ES-I3 (cell line): ENCODE measurements at regions not wholly inside any gene's neighbourhood (a gene's known extent, or its start where the extent isn't known, plus 50 kb on each side); places are given as distances from the start of the nearest gene placed in this dataset.

Experiments used
- H3K36me3 ChIP-seq: 2 replicates; pipeline ENCODE4 v1.6.1; 2013; ENCODE audit warnings: mild to moderate bottlenecking, low read length, control low read depth, moderate library complexity; ENCODE audit not compliant: insufficient read depth
- H3K4me1 ChIP-seq: 2 replicates; pipeline ENCODE4 v1.6.1; 2013; ENCODE audit warnings: mild to moderate bottlenecking, control low read depth, low read length; ENCODE audit not compliant: insufficient read depth
- H3K9ac ChIP-seq: 2 replicates; pipeline ENCODE4 v1.6.1; 2013; ENCODE audit warnings: low read depth, mild to moderate bottlenecking, low read length, moderate library complexity
- H3K9me3 ChIP-seq: 2 replicates; pipeline ENCODE4 v1.6.1; 2013; ENCODE audit warnings: mild to moderate bottlenecking, low read length, moderate library complexity; ENCODE audit not compliant: control insufficient read depth, insufficient read depth

- Histone ChIP-seq H3K36me3 (no peaks in the 10 kb centered on the region), H3K9ac (no peak overlapping the region), H3K4me1 (no peaks in the 10 kb centered on the region), H3K9me3 (peaks cover 8% of the 10 kb centered on the region)
These were observed 531.9 kb downstream of the PCDH18 start for GRCh38 chr4:137000432-137000831.

GRCh38 chr4:136992032-136992431 is 540.3 kb downstream of the PCDH18 start:
- H3K9ac ChIP-seq, result no peak overlapping the region
- H3K36me3 ChIP-seq, result no peaks in the 10 kb centered on the region
- no peaks in the 10 kb centered on the region for H3K9me3 ChIP-seq
- no peaks in the 10 kb centered on the region for H3K4me1 ChIP-seq

GRCh38 chr4:136985683-136986082 is 546.6 kb downstream of the PCDH18 start:
- no peak overlapping the region for H3K9ac ChIP-seq
- no peaks in the 10 kb centered on the region for H3K4me1 ChIP-seq
- no peaks in the 10 kb centered on the region for H3K9me3 ChIP-seq
- no peaks in the 10 kb centered on the region for H3K36me3 ChIP-seq

- H3K4me1 ChIP-seq, result no peaks in the 10 kb centered on the region
- no peaks in the 10 kb centered on the region; the same call in 1 of the 2 replicates for H3K36me3 ChIP-seq
- H3K9me3 ChIP-seq, result no peaks in the 10 kb centered on the region; the same call in 1 of the 2 replicates
- no peak overlapping the region for H3K9ac ChIP-seq
These were observed 565.2 kb downstream of the PCDH18 start for GRCh38 chr4:136967069-136967468.

GRCh38 chr4:136965478-136965877 is 566.8 kb downstream of the PCDH18 start:
- no peak overlapping the region for H3K9ac ChIP-seq
- no peaks in the 10 kb centered on the region; the same call in 1 of the 2 replicates for H3K9me3 ChIP-seq
- H3K4me1 ChIP-seq, result no peaks in the 10 kb centered on the region
- no peaks in the 10 kb centered on the region; the same call in 1 of the 2 replicates for H3K36me3 ChIP-seq

GRCh38 chr4:136962868-136963267 is 569.4 kb downstream of the PCDH18 start:
- no peaks in the 10 kb centered on the region; the same call in 1 of the 2 replicates for H3K9me3 ChIP-seq
- no peaks in the 10 kb centered on the region for H3K4me1 ChIP-seq
- no peaks in the 10 kb centered on the region; the same call in 1 of the 2 replicates for H3K36me3 ChIP-seq
- H3K9ac ChIP-seq, result no peak overlapping the region

GRCh38 chr4:136946307-136946907 is 585.9 kb downstream of the PCDH18 start:
- peaks cover 9% of the 10 kb centered on the region for H3K9me3 ChIP-seq

GRCh38 chr4:136939781-136940180 is 592.5 kb downstream of the PCDH18 start:
- no peaks in the 10 kb centered on the region for H3K4me1 ChIP-seq
- no peaks in the 10 kb centered on the region for H3K9me3 ChIP-seq
- H3K9ac ChIP-seq, result no peak overlapping the region
- H3K36me3 ChIP-seq, result no peaks in the 10 kb centered on the region

More at GRCh38 chr4:136946307-136946907, 585.9 kb downstream of the PCDH18 start:
- Histone ChIP-seq H3K4me1 (no peaks in the 10 kb centered on the region), H3K36me3 (no peaks in the 10 kb centered on the region), H3K9ac (no peak overlapping the region)

- Histone ChIP-seq H3K9me3 (no peaks in the 10 kb centered on the region), H3K9ac (no peak overlapping the region), H3K36me3 (no peaks in the 10 kb centered on the region), H3K4me1 (no peaks in the 10 kb centered on the region)
These were observed 596.4 kb downstream of the PCDH18 start for GRCh38 chr4:136935871-136936270.

- no peaks in the 10 kb centered on the region for H3K4me1 ChIP-seq
- H3K9me3 ChIP-seq, result no peaks in the 10 kb centered on the region
- H3K9ac ChIP-seq, result no peak overlapping the region
- H3K36me3 ChIP-seq, result no peaks in the 10 kb centered on the region
These were observed 597.0 kb downstream of the PCDH18 start for GRCh38 chr4:136935305-136935704.

GRCh38 chr4:136934601-136935000 is 597.7 kb downstream of the PCDH18 start:
- Histone ChIP-seq H3K36me3 (no peaks in the 10 kb centered on the region), H3K9ac (no peak overlapping the region), H3K9me3 (no peaks in the 10 kb centered on the region), H3K4me1 (no peaks in the 10 kb centered on the region)

- Histone ChIP-seq H3K4me1 (no peaks in the 10 kb centered on the region), H3K9me3 (no peaks in the 10 kb centered on the region), H3K36me3 (no peaks in the 10 kb centered on the region), H3K9ac (no peak overlapping the region)
These were observed 600.5 kb downstream of the PCDH18 start for GRCh38 chr4:136931781-136932180.

GRCh38 chr4:136928957-136929411 is 603.3 kb downstream of the PCDH18 start:
- H3K4me1 ChIP-seq, result no peaks in the 10 kb centered on the region
- H3K9ac ChIP-seq, result no peak overlapping the region
- no peaks in the 10 kb centered on the region for H3K9me3 ChIP-seq
- H3K36me3 ChIP-seq, result no peaks in the 10 kb centered on the region

GRCh38 chr4:136927172-136927571 is 605.1 kb downstream of the PCDH18 start:
- no peak overlapping the region for H3K9ac ChIP-seq
- no peaks in the 10 kb centered on the region for H3K4me1 ChIP-seq
- H3K9me3 ChIP-seq, result no peaks in the 10 kb centered on the region
- no peaks in the 10 kb centered on the region for H3K36me3 ChIP-seq

GRCh38 chr4:136925203-136925602 is 607.1 kb downstream of the PCDH18 start:
- no peaks in the 10 kb centered on the region for H3K36me3 ChIP-seq
- H3K9me3 ChIP-seq, result no peaks in the 10 kb centered on the region
- no peaks in the 10 kb centered on the region for H3K4me1 ChIP-seq
- no peak overlapping the region for H3K9ac ChIP-seq
